ENCODE measurements at regions not wholly inside any gene's neighbourhood (a gene's known extent, or its start where the extent isn't known, plus 50 kb on each side); places are given as distances from the start of the nearest gene placed in this dataset.
A peak's percentile ranks its signal among the peaks of the same experiment; 100 is the strongest.

DNA sequence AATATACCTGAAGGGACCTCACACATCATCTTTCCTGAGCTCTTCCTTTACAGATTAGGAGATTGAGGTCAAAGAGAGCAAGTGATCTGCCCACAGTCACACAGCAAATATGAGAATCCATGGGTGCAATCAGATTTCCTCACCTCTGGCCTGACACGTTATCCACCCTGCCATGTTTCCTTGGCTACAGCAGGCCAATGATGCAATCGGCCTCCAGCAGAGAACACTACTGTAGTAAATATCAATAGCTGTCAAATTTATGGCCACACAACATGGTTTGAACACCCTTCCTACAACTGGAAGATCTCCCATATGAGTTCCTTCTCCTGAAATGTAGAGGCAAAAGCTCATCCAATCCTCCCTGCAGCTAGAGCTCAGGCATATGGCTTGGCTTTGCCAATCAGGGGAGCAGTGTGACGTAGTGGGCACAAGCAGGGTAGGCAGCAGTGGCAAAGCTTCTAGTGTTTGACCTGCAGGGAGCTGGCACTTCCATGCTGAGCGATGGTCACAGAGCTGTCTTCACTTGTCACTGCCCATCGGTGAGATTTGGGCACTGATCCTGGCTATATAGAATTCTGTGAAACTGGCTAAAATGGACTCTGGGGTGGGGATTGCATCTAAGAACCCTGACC lies 271.3 kb downstream of the TJP1 start:
- WGBS, 2 experiments (ENCODE audit: extremely low coverage in 1 of 2, insufficient coverage in 1 of 2, insufficient read length in 1 of 2, insufficient replicate concordance in 2 of 2, low coverage in 1 of 2, low lambda C conversion rate in 2 of 2, missing lambda C conversion rate in 1 of 2): 87% methylated on average over 5 of the region's 5 CpGs; no CpG with 5 or more reads in 1 of the 2 experiments
- peak overlapping the region; percentile 36 for H3K4ac ChIP-seq (replicated peaks; ENCODE audit: insufficient read length, low read depth, low read length)
- FAIRE-seq: peak; percentile 24

More for the DNA sequence above, 271.3 kb downstream of the TJP1 start:
- no peaks in the 10 kb centered on the region for H3K79me1 ChIP-seq (ENCODE audit: low read depth, low read length)
- no peak overlapping the region for H3K14ac ChIP-seq (ENCODE audit: insufficient read length)
- H3K79me2 ChIP-seq (ENCODE audit: control insufficient read depth in 1 of 2, insufficient read depth in 2 of 2, low read length in 2 of 2): peaks cover 0 to 8% of the 10 kb centered on the region in 2 experiments; a peak in 2 of 4 replicates
- H3K9me3 ChIP-seq (ENCODE audit: insufficient read depth in 2 of 2, low read depth in 1 of 2, low read length in 1 of 2): 0 out of 4 replicates have a peak, but pooled peaks cover 0 to 4% of the 10 kb centered on the region in 2 experiments
- H3K18ac ChIP-seq (ENCODE audit: extremely low read depth, low read length): peak overlapping the region; percentile 68; the same call in 1 of the 2 replicates
- H3K4me2 ChIP-seq (ENCODE audit: insufficient read depth in 1 of 2, low read depth in 2 of 2, low read length in 2 of 2): no peak overlapping the region
- H4K8ac ChIP-seq (ENCODE audit: extremely low read depth, insufficient read depth, low read length): no peak overlapping the region
- no peaks in the 10 kb centered on the region for H3K36me3 ChIP-seq (ENCODE audit: control insufficient read depth in 2 of 4, insufficient read depth in 4 of 4, low read length in 3 of 4)
- no peak overlapping the region for H2BK20ac ChIP-seq (ENCODE audit: low read length)
- H2AFZ ChIP-seq (ENCODE audit: low read length): no peak overlapping the region
- H2BK15ac ChIP-seq (ENCODE audit: low read length): 0 out of 2 replicates have a peak overlapping the region, but pooled peaks have one; percentile 20
- peaks cover 0 to 6% (median 1%) of the 10 kb centered on the region in 4 experiments; a peak in 4 of 7 replicates for H3K4me1 ChIP-seq (replicated peaks in 1 of 4; ENCODE audit: control insufficient read depth in 3 of 4, insufficient read depth in 4 of 4, low read length in 3 of 4)
- H3K23me2 ChIP-seq (ENCODE audit: low read depth, low read length): no peaks in the 10 kb centered on the region
- H2BK12ac ChIP-seq (ENCODE audit: low read depth, low read length): peak overlapping the region; percentile 71; the same call in 1 of the 2 replicates
- TF ChIP-seq EGR1 (IDR thresholded peaks at IDR 0.05; ENCODE audit: borderline replicate concordance, low read depth, low read length) (no peak), CEBPB (IDR thresholded peaks at IDR 0.05; ENCODE audit: low read depth, low read length) (peak; percentile 83; the same call in 1 of the 2 replicates)
- H2BK5ac ChIP-seq (ENCODE audit: low read depth, low read length): no peak overlapping the region
- ChIA-PET POLR2A (ENCODE audit: partially characterized antibody) (no interaction called here), CTCF (ENCODE audit: partially characterized antibody) (interaction anchor here (0.7 to 1.4 kb wide), 4 partner anchors 11 to 207 kb away, joined by 3 to 5 read pairs (median 4); no protein-coding TSS in a partner anchor)
- DNase-seq (ENCODE audit: low read depth in 1 of 2, low spot score in 2 of 2): no peak
- peak overlapping the region; percentile 58 for H4K91ac ChIP-seq (replicated peaks; ENCODE audit: insufficient read length, low read length)
- H4K20me1 ChIP-seq (replicated peaks in 1 of 2; ENCODE audit: control insufficient read depth in 1 of 2, insufficient read depth in 2 of 2, low read length in 2 of 2): peaks cover 0 to 3% of the 10 kb centered on the region in 2 experiments
- H2AK5ac ChIP-seq (ENCODE audit: low read depth, low read length): 0 out of 2 replicates have a peak overlapping the region, but pooled peaks have one; percentile 1
- H2BK120ac ChIP-seq (replicated peaks; ENCODE audit: low read depth, low read length): no peak overlapping the region
- H3K23ac ChIP-seq (ENCODE audit: insufficient read length): no peak overlapping the region
- no peak overlapping the region for H3K27ac ChIP-seq (ENCODE audit: low read depth, low read length)
- H3K56ac ChIP-seq (replicated peaks; ENCODE audit: insufficient read length, low read depth, low read length): no peak overlapping the region
- H3K4me3 ChIP-seq (ENCODE audit: extremely low read depth in 1 of 4, insufficient read depth in 2 of 4, low read depth in 3 of 4, low read length in 4 of 4): no peak overlapping the region
- no peak overlapping the region for H3K9ac ChIP-seq (replicated peaks in 1 of 4; ENCODE audit: extremely low read depth in 1 of 4, low read depth in 3 of 4, low read length in 3 of 4)
- no peaks in the 10 kb centered on the region for H3K27me3 ChIP-seq (replicated peaks in 1 of 4; ENCODE audit: control insufficient read depth in 3 of 4, extremely low read depth in 1 of 4, insufficient read depth in 3 of 4, low read length in 3 of 4)
- H4K5ac ChIP-seq (ENCODE audit: insufficient read length, low read depth, low read length): no peak overlapping the region

Data from H1 (cell line).